ENCODE measurements at regions not wholly inside any gene's neighbourhood (a gene's known extent, or its start where the extent isn't known, plus 50 kb on each side); places are given as distances from the start of the nearest gene placed in this dataset.

- no peak overlapping the region for H3K27ac Mint-ChIP-seq
- CTCF ChIA-PET, result no interaction called here
- no peaks in the 10 kb centered on the region for H3K27me3 Mint-ChIP-seq (ENCODE audit: low read depth)
- POLR2A ChIA-PET, result no interaction called here
- H3K4me3 Mint-ChIP-seq, result no peak overlapping the region
- DNase-seq (ENCODE audit: low spot score) (no peak), ATAC-seq (no peak)
- TF ChIP-seq ZNF232 (CRISPR knock-in tag; IDR thresholded peaks at IDR 0.05) (no peak), TP53 (CRISPR knock-in tag; IDR thresholded peaks at IDR 0.05) (no peak), ZNF121 (CRISPR knock-in tag; IDR thresholded peaks at IDR 0.05) (no peak)
- peaks cover 25% of the 10 kb centered on the region for H3K4me1 Mint-ChIP-seq
- H3K9me3 Mint-ChIP-seq, result no peaks in the 10 kb centered on the region
- no peaks in the 10 kb centered on the region for H3K36me3 Mint-ChIP-seq
Observed at GRCh38 chr10:4767033-4767814, 58.8 kb upstream of the AKR1E2 start.

GRCh38 chr10:4766454-4766853, 59.6 kb upstream of the AKR1E2 start:
- H3K36me3 Mint-ChIP-seq, result no peaks in the 10 kb centered on the region
- H3K4me1 Mint-ChIP-seq, result peaks cover 25% of the 10 kb centered on the region
- H3K9me3 Mint-ChIP-seq, result no peaks in the 10 kb centered on the region
- no peak for TF ChIP-seq TP53 (CRISPR knock-in tag; IDR thresholded peaks at IDR 0.05)
- TF ChIP-seq ZSCAN18 (CRISPR knock-in tag; IDR thresholded peaks at IDR 0.05), result no peak
- TF ChIP-seq USF1 (CRISPR knock-in tag; IDR thresholded peaks at IDR 0.05), result no peak
- no peak for TF ChIP-seq HMGA2 (CRISPR knock-in tag; IDR thresholded peaks at IDR 0.05)
- TF ChIP-seq SMAD3 (CRISPR knock-in tag; IDR thresholded peaks at IDR 0.05; ENCODE audit: borderline replicate concordance), result no peak
- TF ChIP-seq CBFB (CRISPR knock-in tag; IDR thresholded peaks at IDR 0.05; ENCODE audit: low read depth), result no peak
- TF ChIP-seq TEAD4 (CRISPR knock-in tag; IDR thresholded peaks at IDR 0.05), result no peak
- no peak for ATAC-seq
- H3K4me3 Mint-ChIP-seq, result no peak overlapping the region
- ChIA-PET CTCF (no interaction called here), POLR2A (no interaction called here)
- no peak for DNase-seq (ENCODE audit: low spot score)
- no peaks in the 10 kb centered on the region for H3K27me3 Mint-ChIP-seq (ENCODE audit: low read depth)
- no peak overlapping the region for H3K27ac Mint-ChIP-seq

- H3K36me3 Mint-ChIP-seq, result no peaks in the 10 kb centered on the region
- no peak for ATAC-seq
- no peaks in the 10 kb centered on the region for H3K9me3 Mint-ChIP-seq
- no peak for TF ChIP-seq ZNF512 (CRISPR knock-in tag; IDR thresholded peaks at IDR 0.05; ENCODE audit: borderline replicate concordance)
- TF ChIP-seq ZNF232 (CRISPR knock-in tag; IDR thresholded peaks at IDR 0.05), result no peak
- TF ChIP-seq GRHL2 (CRISPR knock-in tag; IDR thresholded peaks at IDR 0.05; ENCODE audit: insufficient replicate concordance, severe bottlenecking), result no peak
- TF ChIP-seq ZNF671 (CRISPR knock-in tag; IDR thresholded peaks at IDR 0.05), result no peak
- no peak for TF ChIP-seq CREB1 (CRISPR knock-in tag; IDR thresholded peaks at IDR 0.05)
- no peak for TF ChIP-seq ZNF138 (CRISPR knock-in tag; conservative IDR thresholded peaks at IDR 0.05)
- TF ChIP-seq ZNF425 (CRISPR knock-in tag; conservative IDR thresholded peaks at IDR 0.05), result no peak
- CTCF ChIA-PET, result interaction anchor here (2.1 kb wide), 1 partner anchor 50 kb away, joined by 4 read pairs; no protein-coding TSS in a partner anchor
- DNase-seq (ENCODE audit: low spot score), result no peak
- H3K4me3 Mint-ChIP-seq, result no peak overlapping the region
- no peak overlapping the region for H3K27ac Mint-ChIP-seq
- peaks cover 16% of the 10 kb centered on the region for H3K4me1 Mint-ChIP-seq
- POLR2A ChIA-PET, result interaction anchor here (0.7 kb wide), 1 partner anchor 216 kb away, joined by 6 read pairs; no protein-coding TSS in a partner anchor
- no peaks in the 10 kb centered on the region for H3K27me3 Mint-ChIP-seq (ENCODE audit: low read depth)
Observed at GRCh38 chr10:4765428-4765827, 60.6 kb upstream of the AKR1E2 start.
